NCI-H2171 (cell line): ENCODE measurements at regions not wholly inside any gene's neighbourhood (a gene's known extent, or its start where the extent isn't known, plus 50 kb on each side); places are given as distances from the start of the nearest gene placed in this dataset.
A peak's percentile ranks its signal among the peaks of the same experiment; 100 is the strongest.

Experiments used
- DNase-seq: peaks from one replicate; lab custom pipeline; 2025; lab: John Stamatoyannopoulos, UW

GRCh38 chr5:125333416-125333815, 587.0 kb upstream of the ZNF608 start:
- DNase-seq = no peak

GRCh38 chr5:125336401-125336800, 590.0 kb upstream of the ZNF608 start:
- no peak for DNase-seq

GRCh38 chr5:125337294-125337693, 590.9 kb upstream of the ZNF608 start:
- no peak for DNase-seq

GRCh38 chr5:125338440-125339174, 592.2 kb upstream of the ZNF608 start:
- no peak for DNase-seq

- DNase-seq = no peak
Measured at GRCh38 chr5:125341436-125341835, 595.0 kb upstream of the ZNF608 start.

GRCh38 chr5:125343015-125343414, 596.6 kb upstream of the ZNF608 start:
- no peak for DNase-seq

- no peak for DNase-seq
Measured at GRCh38 chr5:125346316-125346715, 599.9 kb upstream of the ZNF608 start.

- no peak for DNase-seq
Measured at GRCh38 chr5:125348221-125348692, 601.8 kb upstream of the ZNF608 start.

- no peak for DNase-seq
Measured at GRCh38 chr5:125348936-125349831, 602.7 kb upstream of the ZNF608 start.

GRCh38 chr5:125357660-125358059, 611.2 kb upstream of the ZNF608 start:
- DNase-seq = no peak

GRCh38 chr5:125365747-125366146, 619.3 kb upstream of the ZNF608 start:
- DNase-seq = no peak

GRCh38 chr5:125367702-125368101, 621.3 kb upstream of the ZNF608 start:
- no peak for DNase-seq

GRCh38 chr5:125370461-125371205, 624.2 kb upstream of the ZNF608 start:
- DNase-seq = no peak

- no peak for DNase-seq
Measured at GRCh38 chr5:125372694-125373631, 626.5 kb upstream of the ZNF608 start.

- peak; percentile 21 for DNase-seq
Measured at GRCh38 chr5:125375143-125375542, 628.7 kb upstream of the ZNF608 start.

GRCh38 chr5:125376059-125376641, 629.7 kb upstream of the ZNF608 start:
- DNase-seq = no peak

- DNase-seq = no peak
Measured at GRCh38 chr5:125377141-125377540, 630.7 kb upstream of the ZNF608 start.

GRCh38 chr5:125381290-125381689, 634.9 kb upstream of the ZNF608 start:
- no peak for DNase-seq

GRCh38 chr5:125384071-125384470, 637.6 kb upstream of the ZNF608 start:
- DNase-seq = no peak

- no peak for DNase-seq
Measured at GRCh38 chr5:125390326-125390725, 643.9 kb upstream of the ZNF608 start.
